ENCODE measurements at regions not wholly inside any gene's neighbourhood (a gene's known extent, or its start where the extent isn't known, plus 50 kb on each side); places are given as distances from the start of the nearest gene placed in this dataset.
"Not testable (repeated sequence)": the region's sequence is repeated elsewhere in the genome, so short reads cannot be mapped to it uniquely, and the experiment has no call there.

- no peak for DNase-seq (ENCODE audit: low spot score)
These were observed 101.2 kb downstream of the ESM1 start for GRCh38 chr5:54884195-54884536.

DNA sequence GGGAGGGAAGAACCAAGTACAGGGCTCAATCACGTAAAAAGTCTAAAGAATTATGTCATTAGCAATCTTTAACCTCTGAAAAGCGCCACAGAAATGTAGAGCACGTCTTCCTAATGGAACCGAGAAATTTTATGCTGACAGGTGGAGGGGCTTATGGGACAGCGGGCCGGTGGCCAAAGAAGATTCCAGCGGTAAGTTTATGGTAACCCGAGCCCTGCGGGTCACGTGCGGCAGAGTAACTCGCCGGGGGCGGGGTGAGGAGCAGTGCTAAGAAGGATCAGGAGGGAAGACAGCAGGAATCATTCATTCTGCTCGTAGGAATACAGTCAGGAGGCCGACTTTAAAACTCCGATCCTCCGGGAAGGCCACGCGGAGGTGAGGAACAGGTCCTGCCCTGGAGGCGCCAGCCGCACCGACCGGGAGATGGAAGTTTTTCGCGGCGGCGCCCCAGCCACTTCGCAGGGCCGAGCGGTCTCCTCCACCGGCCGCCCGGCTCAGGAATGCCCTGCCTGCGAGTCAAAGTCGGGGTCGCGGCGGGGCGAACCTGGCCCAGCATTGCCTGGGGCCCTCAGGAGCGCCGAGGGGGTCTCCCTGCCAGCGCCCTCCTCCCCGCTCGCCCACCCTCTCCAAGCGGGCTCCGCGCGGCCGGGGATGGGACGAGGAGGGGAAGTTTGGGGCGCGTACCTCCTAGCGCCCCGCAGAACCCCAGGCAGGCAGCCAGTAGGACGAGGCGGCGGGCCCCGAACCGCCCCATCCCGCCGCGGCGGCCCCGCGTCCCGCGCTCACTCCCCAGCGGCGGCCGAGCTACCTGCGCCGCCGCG lies 101.8 kb downstream of the ESM1 start:
- DNase-seq (ENCODE audit: low spot score), result no peak

GRCh38 chr5:54882841-54883240 lies 102.6 kb downstream of the ESM1 start:
- no peak for DNase-seq (ENCODE audit: low spot score)

DNA sequence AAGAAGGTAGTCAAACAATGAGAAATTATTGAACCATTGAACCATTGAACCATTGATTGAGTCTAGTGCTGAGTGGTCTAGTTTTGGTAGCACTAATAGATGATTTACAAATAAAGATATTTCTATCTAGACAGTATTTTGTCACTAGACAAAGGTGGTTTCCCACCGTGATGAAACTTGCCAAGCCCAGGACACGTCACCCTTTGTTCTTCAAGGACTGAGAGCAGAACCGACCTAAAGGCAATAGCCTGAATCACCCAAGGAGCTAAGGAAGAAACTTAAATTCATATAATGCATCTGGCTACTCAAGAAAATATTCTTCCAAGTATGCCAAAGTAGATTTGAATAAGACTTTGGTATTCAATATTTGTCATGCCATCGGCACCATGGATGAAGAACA lies 103.3 kb downstream of the ESM1 start:
- DNase-seq (ENCODE audit: low spot score), result no peak

DNA sequence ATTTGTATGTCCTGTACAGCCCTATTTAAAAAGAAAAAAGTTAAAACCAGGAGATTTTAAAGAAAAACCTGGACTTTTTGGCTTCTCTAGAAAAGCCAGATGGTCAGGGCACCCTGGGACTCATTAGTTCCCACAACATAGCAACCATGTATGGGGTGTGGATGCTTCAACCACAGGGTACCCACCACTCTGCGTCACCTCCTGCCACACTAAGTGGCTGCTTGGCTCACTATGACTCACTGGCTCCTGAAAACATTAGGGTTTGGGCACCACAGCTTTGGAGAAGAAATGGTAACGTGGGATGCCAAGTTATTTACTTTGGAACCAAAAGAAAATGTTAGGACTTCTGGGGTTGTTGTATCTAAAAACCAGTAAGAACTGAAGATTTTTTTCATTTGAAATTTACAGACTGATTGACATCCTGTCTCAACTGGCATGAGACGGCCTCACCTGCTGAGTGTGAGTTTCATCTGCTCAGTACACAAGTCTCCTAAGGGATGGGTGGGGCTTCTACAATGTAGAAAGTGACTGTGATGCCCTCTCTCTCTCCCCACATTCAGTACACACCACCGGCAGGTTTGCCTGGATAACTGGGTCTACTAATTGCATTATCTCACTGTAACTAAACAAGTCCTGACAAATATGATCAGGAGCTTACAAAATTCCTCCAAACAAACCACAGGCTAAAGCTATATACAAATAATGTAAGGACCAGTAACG lies 103.9 kb downstream of the ESM1 start:
- peak; percentile 15 for DNase-seq (ENCODE audit: low spot score)

DNA sequence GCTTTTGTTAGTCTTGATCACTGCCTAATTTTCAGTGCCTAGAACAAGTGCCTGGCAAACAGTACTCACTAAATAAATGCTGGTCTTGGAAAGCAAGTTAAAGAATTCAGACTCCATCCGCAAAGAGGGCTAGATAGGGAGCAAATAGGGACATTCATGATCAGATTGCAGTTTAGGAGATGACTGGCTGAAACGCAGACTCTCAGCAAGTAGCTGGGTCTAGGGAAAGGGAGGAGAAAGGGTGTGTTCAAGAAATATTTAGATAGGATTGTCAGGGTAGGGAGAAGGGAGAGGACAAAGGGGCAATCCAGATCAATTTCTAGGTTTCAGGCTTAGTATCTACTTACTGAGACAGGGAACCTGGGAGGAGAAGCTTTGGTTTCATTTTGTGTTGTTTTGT lies 108.4 kb downstream of the ESM1 start:
- DNase-seq (ENCODE audit: low spot score), result no peak

DNA sequence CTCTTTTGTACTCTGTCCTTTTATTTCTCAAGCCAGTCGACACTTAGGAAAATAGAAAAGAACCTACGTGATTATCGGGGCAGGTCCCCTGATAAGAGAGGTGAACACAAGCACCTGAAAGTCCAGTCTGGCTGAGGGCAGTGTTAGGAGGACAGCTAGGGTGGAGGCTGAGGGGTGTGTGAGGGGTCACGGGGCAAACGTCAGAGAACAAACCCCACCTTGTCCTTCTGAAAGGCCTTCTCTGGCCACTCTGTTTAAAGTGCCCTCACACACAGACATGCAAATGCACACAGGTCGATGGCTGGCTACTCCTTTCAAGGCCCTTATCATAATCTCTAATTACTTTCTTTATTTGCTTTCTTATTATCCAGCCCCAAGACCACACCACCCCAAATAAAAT lies 108.8 kb downstream of the ESM1 start:
- no peak for DNase-seq (ENCODE audit: low spot score)

DNA sequence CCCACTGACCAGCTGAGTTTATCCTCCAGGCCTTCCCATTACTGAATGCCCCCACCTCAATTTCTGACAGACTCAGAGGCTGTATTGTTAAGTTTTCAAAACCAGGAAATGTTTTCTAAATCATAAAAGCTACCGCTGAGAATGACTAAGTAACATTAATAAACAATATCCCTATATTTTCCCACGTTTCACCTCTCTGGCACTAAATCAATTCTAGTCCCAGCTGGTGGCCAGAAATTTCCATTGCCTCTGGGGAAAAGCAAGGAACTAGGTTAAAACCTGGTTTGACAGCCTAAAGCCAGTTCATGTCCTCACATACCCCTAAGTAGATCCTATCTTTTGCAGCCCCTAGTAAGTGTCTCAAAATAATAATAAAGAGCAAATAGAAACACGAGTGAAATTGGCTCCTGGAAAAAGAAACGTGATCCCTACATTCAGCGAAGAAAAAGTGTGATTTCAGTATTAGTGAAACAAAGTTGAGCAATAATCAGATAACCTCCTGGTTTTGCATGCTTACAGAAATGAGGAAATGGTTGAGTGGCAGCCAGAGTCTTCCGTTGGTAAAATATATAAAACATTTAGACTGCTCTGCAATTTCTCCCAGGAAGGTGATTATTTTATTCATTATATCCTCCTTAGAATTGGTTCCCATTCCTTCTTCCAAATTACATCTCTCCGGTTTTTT lies 110.9 kb downstream of the ESM1 start:
- DNase-seq (ENCODE audit: low spot score), result no peak

GRCh38 chr5:54873691-54874090 lies 111.7 kb downstream of the ESM1 start:
- DNase-seq (ENCODE audit: low spot score), result no peak

DNA sequence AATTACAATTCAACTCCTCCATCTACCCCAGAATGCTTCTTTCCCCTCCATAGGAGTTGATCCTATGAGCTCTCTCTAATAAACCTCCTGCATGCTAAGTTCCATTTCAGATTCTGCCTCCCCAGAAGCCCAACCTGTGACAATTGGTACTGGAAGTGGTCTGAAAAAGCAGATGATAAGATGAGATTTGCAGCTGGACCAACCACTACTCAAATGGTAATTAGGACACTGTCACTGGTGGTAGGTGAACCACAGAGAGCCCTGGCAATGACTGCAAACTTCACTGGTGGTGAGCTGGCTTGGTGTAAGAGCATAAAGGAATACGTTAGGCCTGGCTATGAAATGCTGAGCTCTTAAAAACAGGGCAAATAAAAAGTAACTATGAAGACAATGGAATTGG lies 112.6 kb downstream of the ESM1 start:
- no peak for DNase-seq (ENCODE audit: low spot score)

- no peak for DNase-seq (ENCODE audit: low spot score)
These were observed 115.1 kb downstream of the ESM1 start for GRCh38 chr5:54870271-54870670.

DNA sequence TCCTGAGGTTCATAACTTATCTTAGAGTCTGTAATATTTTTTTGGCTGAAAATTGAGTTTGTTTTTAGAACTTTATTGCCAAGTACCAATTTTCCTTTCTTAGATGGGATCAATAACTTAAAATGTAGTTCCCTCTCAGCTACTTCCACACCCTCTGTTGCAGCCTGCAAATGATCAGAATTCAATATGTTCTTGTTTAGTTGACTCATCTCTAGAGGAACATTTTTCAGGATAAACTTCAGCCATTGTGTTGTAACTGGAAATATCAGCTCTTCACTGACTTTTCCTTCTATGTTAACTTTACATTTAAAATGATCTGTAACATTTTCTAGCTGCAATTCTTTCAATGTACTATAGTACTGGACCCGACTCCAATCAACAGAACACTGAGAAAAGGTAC lies 115.7 kb downstream of the ESM1 start:
- no peak for DNase-seq (ENCODE audit: low spot score)

DNA sequence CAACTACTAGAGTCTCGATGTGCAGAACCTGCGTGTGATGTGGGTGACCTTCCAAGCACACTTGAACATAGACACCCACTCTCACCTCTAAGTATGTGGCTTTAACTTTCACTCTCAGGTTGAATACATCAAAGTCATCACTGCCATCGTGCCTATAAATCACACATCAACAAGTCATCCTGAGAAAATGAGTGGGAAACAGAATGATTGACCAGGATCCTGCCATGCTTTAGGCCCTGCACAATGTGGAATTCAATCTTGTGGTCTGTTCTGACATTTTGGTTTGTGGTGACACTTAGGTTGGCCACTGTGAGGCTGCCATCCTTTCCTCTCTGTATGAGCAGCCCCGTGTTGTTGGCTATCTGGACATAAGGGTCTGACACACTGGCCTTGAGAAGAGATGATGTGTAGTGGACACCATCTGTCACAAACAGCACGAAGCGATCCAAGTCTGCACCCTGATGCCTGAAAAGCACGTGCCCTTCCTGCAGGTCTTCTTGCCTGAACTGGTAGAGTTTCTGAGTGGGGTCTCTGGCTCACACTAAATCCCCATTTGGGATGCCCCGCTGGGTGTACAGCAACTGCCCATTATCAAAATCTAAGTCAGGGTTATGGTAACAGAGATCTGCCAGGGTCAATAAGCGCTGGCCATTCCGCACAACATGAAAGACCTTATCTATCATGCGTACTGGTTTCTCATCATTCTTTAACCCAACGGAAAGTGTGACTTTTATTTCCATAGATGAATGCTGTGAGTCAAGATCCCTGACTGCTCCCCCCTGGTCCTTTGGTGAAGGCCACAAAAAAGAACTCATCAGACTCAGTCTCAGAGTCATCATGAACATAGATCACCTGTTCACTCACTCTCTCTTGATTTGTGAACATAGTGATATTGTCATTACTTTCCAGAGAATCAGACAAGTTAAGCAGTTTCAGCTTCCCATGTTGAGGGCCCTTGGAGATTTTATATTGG lies 116.6 kb downstream of the ESM1 start:
- DNase-seq (ENCODE audit: low spot score), result no peak

DNA sequence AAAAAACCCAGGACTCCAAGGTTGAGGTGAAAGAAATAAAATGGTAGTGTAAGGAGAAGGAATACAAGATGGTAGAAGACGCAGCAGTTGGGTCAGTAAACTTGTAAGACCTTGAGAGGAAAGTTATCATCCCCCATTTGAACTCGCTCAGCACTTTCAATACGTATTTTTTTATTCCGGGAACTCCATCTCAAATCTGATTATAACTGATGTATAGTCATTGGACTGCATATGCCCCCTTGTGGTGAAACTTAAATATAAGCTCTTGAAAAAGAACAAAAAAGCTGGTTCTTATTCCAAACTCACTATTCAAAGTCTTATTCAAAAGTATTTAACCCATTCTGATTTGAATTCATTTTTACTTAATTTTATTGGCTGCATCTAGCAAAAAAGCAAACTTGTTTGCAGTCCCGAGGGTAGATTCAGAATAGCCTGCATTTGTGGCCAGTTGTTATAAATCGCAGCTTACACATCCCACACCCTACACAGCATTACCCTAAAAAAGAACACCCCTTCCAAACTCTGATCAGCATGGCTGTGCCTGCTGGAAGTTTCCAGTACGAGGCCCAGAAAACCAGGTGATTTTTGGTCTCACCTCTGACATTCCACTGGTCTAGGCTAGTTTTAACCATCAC lies 118.0 kb downstream of the ESM1 start:
- peak; percentile 70 for DNase-seq (ENCODE audit: low spot score)

GRCh38 chr5:54864911-54865515 lies 120.4 kb downstream of the ESM1 start:
- DNase-seq (ENCODE audit: low spot score), result not testable (repeated sequence)

- no peak for DNase-seq (ENCODE audit: low spot score)
These were observed 123.4 kb downstream of the ESM1 start for GRCh38 chr5:54862036-54862435.

DNA sequence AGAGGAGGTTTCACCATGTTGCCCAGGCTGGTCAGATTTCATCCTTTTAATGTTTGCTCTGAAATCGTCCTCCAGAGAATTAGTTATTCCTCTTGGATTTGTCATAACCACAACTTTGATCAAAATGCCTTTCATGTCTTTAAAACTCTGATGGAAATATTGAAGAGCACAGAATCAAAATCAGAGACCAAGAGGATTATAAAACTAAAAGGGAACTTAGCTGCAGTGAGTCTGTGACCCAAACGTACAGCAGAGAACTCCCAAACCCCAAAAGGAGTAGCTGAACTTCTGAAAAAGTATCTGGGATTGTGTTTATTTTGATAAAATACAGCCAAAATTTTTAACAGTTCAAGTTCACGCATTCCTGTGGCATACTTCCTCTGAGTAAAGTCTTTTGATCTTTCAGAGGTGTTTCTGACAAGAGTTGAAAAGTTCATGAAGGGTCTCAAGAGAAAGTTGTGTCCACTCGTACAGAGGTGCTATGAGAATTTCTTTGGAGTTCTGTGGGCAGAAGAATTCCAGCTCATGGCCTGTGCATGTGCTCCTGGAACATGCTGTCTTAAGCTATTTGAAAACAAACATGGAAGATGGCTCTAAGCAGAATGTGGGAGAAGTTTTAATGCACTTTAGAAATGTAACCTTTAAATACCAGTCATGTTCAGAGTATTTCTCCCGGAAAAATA lies 124.0 kb downstream of the ESM1 start:
- no peak for DNase-seq (ENCODE audit: low spot score)

- DNase-seq (ENCODE audit: low spot score), result no peak
These were observed 125.1 kb downstream of the ESM1 start for GRCh38 chr5:54860321-54860720.

DNA sequence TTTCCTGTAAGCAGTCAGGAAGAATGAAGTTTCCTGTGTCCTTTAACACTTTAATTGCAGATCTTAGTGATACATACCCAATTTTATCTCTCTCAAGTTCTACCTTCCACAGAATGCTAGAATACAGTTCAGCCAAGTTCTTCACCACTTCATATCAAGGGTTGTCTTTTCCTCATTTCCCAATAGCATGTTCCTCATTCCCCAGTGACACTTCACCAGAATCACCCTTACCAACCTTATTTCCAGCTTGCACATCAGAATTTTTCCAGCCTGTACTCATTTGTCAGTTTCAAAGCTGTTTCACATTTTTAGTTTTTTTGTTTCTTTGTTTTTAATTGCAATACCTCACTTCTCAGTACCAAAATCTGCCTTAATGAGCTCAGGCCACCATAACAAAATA lies 126.1 kb downstream of the ESM1 start:
- no peak for DNase-seq (ENCODE audit: low spot score)

- DNase-seq (ENCODE audit: low spot score), result no peak
These were observed 130.4 kb downstream of the ESM1 start for GRCh38 chr5:54854883-54855581.

Data from CD4-positive, alpha-beta T cell treated with Interleukin-2 at 100 ng/mL for 4 hours (primary cell).